ENCODE measurements at regions not wholly inside any gene's neighbourhood (a gene's known extent, or its start where the extent isn't known, plus 50 kb on each side); places are given as distances from the start of the nearest gene placed in this dataset.

- DNase-seq (no peak), ATAC-seq (no peak)
- H3K9me3 ChIP-seq, result no peaks in the 10 kb centered on the region
- WGBS, 2 donors, result 76 to 88% methylated on average over 4 of the region's 4 CpGs
- H3K4me3 ChIP-seq, result no peak overlapping the region
- no peaks in the 10 kb centered on the region for H3K27me3 ChIP-seq
- no peak overlapping the region for H3K27ac ChIP-seq
- peaks cover 0 to 24% (median 8%) of the 10 kb centered on the region in 9 donors for H3K4me1 ChIP-seq
- TF ChIP-seq CTCF (IDR thresholded peaks at IDR 0.05), result no peak
- no peaks in the 10 kb centered on the region for H3K36me3 ChIP-seq
- intact Hi-C loops (cut with DNase I), result no loop called here
Measured at GRCh38 chr15:47824147-47824546, 106.8 kb downstream of the SEMA6D start.

- intact Hi-C loops (cut with DNase I), result no loop called here
- ATAC-seq (no peak), DNase-seq (no peak)
Measured at GRCh38 chr15:47829667-47830066, 112.4 kb downstream of the SEMA6D start.

GRCh38 chr15:47834093-47834492, 116.8 kb downstream of the SEMA6D start:
- DNase-seq, result no peak
- ATAC-seq, result no peak
- Histone ChIP-seq H3K36me3 (no peaks in the 10 kb centered on the region), H3K4me3 (no peak overlapping the region), H3K4me1 (peaks cover 0 to 7% (median 0%) of the 10 kb centered on the region in 9 donors), H3K27me3 (no peaks in the 10 kb centered on the region), H3K9me3 (peaks cover 0 to 7% (median 0%) of the 10 kb centered on the region in 11 donors), H3K27ac (no peak overlapping the region)
- no peak for TF ChIP-seq CTCF (IDR thresholded peaks at IDR 0.05)
- WGBS, 2 donors, result 76 to 78% methylated on average over 1 of the region's 1 CpG
- intact Hi-C loops (cut with DNase I), result no loop called here

More at GRCh38 chr15:47829667-47830066, 112.4 kb downstream of the SEMA6D start:
- no peak overlapping the region for H3K27ac ChIP-seq
- no peaks in the 10 kb centered on the region for H3K36me3 ChIP-seq
- no peak for TF ChIP-seq CTCF (IDR thresholded peaks at IDR 0.05)
- H3K4me1 ChIP-seq, result peaks cover 0 to 4% (median 0%) of the 10 kb centered on the region in 9 donors
- H3K9me3 ChIP-seq, result peaks cover 0 to 7% (median 0%) of the 10 kb centered on the region in 11 donors
- WGBS, 2 donors, result 19 to 73% methylated on average over 1 of the region's 1 CpG
- no peak overlapping the region for H3K4me3 ChIP-seq
- no peaks in the 10 kb centered on the region for H3K27me3 ChIP-seq

GRCh38 chr15:47839233-47839825, 122.0 kb downstream of the SEMA6D start:
- DNase-seq (peak in 1 of 2 donors; percentile 34), ATAC-seq (peak in 7 of 8 donors; percentile 63 to 95 (median 83))
- H3K36me3 ChIP-seq, result no peaks in the 10 kb centered on the region
- TF ChIP-seq CTCF (IDR thresholded peaks at IDR 0.05), result no peak
- WGBS, 2 donors, result 37 to 47% methylated on average over 6 of the region's 6 CpGs
- intact Hi-C loops (cut with DNase I), result no loop called here
- H3K4me3 ChIP-seq, result no peak overlapping the region
- no peaks in the 10 kb centered on the region for H3K27me3 ChIP-seq
- no peak overlapping the region for H3K27ac ChIP-seq
- peaks cover 0 to 17% (median 5%) of the 10 kb centered on the region in 9 donors for H3K4me1 ChIP-seq
- H3K9me3 ChIP-seq, result no peaks in the 10 kb centered on the region

Measured in heart right ventricle (tissue), 16 donors.